HCT116 (cell line): ENCODE measurements at regions not wholly inside any gene's neighbourhood (a gene's known extent, or its start where the extent isn't known, plus 50 kb on each side); places are given as distances from the start of the nearest gene placed in this dataset.

Source experiments
- ATAC-seq: fragments of 200-7000 bp; cut with Tn5 transposase; 2 replicates; pipeline ENCODE4 v1.9.1; 2020; ENCODE audit warnings: mild to moderate bottlenecking, moderate library complexity
- BruUV-seq: library from RNA; stranded (reverse); fragments of 400-500 nt; replicated peaks from 2 replicates; lab custom pipeline; 2021; lab: Mats Ljungman, UMichigan
- CTCF ChIA-PET: fragments of 300-600 bp; sonication (Branson Sonifier 250); formaldehyde crosslinking; loops from one replicate; lab custom pipeline; 2021; ENCODE audit warnings: antibody characterized with exemption; lab: Charles Lee
- POLR2A ChIA-PET: fragments of 300-600, 350-600 bp; sonication (Branson Sonifier 250); formaldehyde crosslinking; loops from one replicate; lab custom pipeline; 2021; ENCODE audit warnings: antibody characterized with exemption; lab: Charles Lee
- RAD21 ChIA-PET, 2 experiments: fragments of 300-600 bp; sonication (Branson Sonifier 250); formaldehyde crosslinking; loops; one replicate each; lab custom pipeline; 2023; ENCODE audit warnings: low total read pairs in 2 of 2; ENCODE audit not compliant: uncharacterized antibody in 2 of 2, unreplicated experiment in 2 of 2, low non-redundant PET in 1 of 2; lab: Charles Lee
- DNase-seq: peaks from one replicate; pipeline ENCODE4 v3.0.0-alpha.2; 2010; ENCODE audit warnings: low read depth, low spot score
- H2AFZ ChIP-seq: fragments of 200-600 bp; shearing (Covaris generic), sonication (generic); 2 replicates; pipeline ENCODE4 v1.6.1; 2017; ENCODE audit warnings: low read depth, mixed run types, mixed read lengths, antibody characterized with exemption, low read length; ENCODE audit not compliant: poor library complexity, severe bottlenecking
- H3K27ac ChIP-seq: 2 replicates; pipeline ENCODE4 v1.5.1; 2012; ENCODE audit warnings: low read depth, low read length
- H3K27me3 ChIP-seq: fragments of 200-600 bp; sonication (generic); 2 replicates; pipeline ENCODE4 v1.6.1; 2016; ENCODE audit warnings: mixed run types, low read length, mixed read lengths; ENCODE audit not compliant: insufficient read depth
- H3K36me3 ChIP-seq, 2 experiments: fragments of 200-500 bp in 1 of 2; fragments of 200-600 bp in 1 of 2; sonication (Bioruptor generic) in 1 of 2; sonication (generic) in 1 of 2; 2 replicates each; pipeline versions ENCODE4 v1.5.1 to v1.6.1; 2014 to 2016; ENCODE audit warnings: low read length in 2 of 2, inconsistent platforms in 1 of 2, mixed read lengths in 1 of 2, mixed run types in 1 of 2; ENCODE audit not compliant: insufficient read depth in 2 of 2, control insufficient read depth in 1 of 2
- H3K4me1 ChIP-seq, 2 experiments: fragments of 200-600 bp in 1 of 2; sonication (generic) in 1 of 2; 2 replicates each; pipeline versions ENCODE4 v1.5.1 to v1.6.1; 2012 to 2017; ENCODE audit warnings: low read length in 2 of 2, inconsistent platforms in 1 of 2, mild to moderate bottlenecking in 1 of 2, mixed read lengths in 1 of 2, mixed run types in 1 of 2, moderate library complexity in 1 of 2; ENCODE audit not compliant: insufficient read depth in 2 of 2, control insufficient read depth in 1 of 2
- H3K4me2 ChIP-seq: fragments of 200-600 bp; sonication (generic); 2 replicates; pipeline ENCODE4 v1.6.1; 2017; ENCODE audit warnings: mixed run types, low read length, mixed read lengths
- H3K4me3 ChIP-seq, 2 experiments: fragments of 200-600 bp in 1 of 2; sonication (generic) in 1 of 2; replicated peaks in 1 of 2; 2 replicates each; pipeline ENCODE4 v1.5.1; 2011 to 2016; ENCODE audit warnings: low read length in 2 of 2, control low read depth in 1 of 2, low read depth in 1 of 2, mild to moderate bottlenecking in 1 of 2, mixed read lengths in 1 of 2, mixed run types in 1 of 2
- H3K79me2 ChIP-seq: fragments of 200-600 bp; sonication (generic); 2 replicates; pipeline ENCODE4 v1.6.1; 2017; ENCODE audit warnings: mild to moderate bottlenecking, mixed run types, low read length, moderate library complexity, mixed read lengths; ENCODE audit not compliant: insufficient read depth
- H3K9ac ChIP-seq: fragments of 200-600 bp; sonication (generic); 2 replicates; pipeline ENCODE4 v1.6.1; 2016; ENCODE audit warnings: low read length, mixed read lengths
- H3K9me2 ChIP-seq: fragments of 200-600 bp; sonication (generic), shearing (Covaris generic); 2 replicates; pipeline ENCODE4 v1.6.1; 2017; ENCODE audit warnings: mixed run types, mild to moderate bottlenecking, moderate library complexity; ENCODE audit not compliant: insufficient read depth
- H3K9me3 ChIP-seq, 2 experiments: fragments of 200-500 bp in 1 of 2; fragments of 200-600 bp in 1 of 2; sonication (Bioruptor generic) in 1 of 2; sonication (generic) in 1 of 2; 2 replicates each; pipeline ENCODE4 v1.6.1; 2014 to 2017; ENCODE audit warnings: low read length in 2 of 2, mixed read lengths in 2 of 2, inconsistent platforms in 1 of 2, low read depth in 1 of 2, mild to moderate bottlenecking in 1 of 2, mixed run types in 1 of 2, moderate library complexity in 1 of 2; ENCODE audit not compliant: control insufficient read depth in 1 of 2, insufficient read depth in 1 of 2
- H4K20me1 ChIP-seq: fragments of 200-600 bp; sonication (generic), shearing (Covaris generic); 2 replicates; pipeline ENCODE4 v1.6.1; 2017; ENCODE audit warnings: mixed run types, mild to moderate bottlenecking, moderate library complexity; ENCODE audit not compliant: insufficient read depth
- CBX3 ChIP-seq: IDR thresholded peaks from 2 replicates; pipeline ENCODE4 v1.6.1; 2012; ENCODE audit warnings: low read depth
- CEBPB ChIP-seq: IDR thresholded peaks from 2 replicates; pipeline ENCODE4 v1.6.1; 2012; ENCODE audit warnings: low read depth
- EGR1 ChIP-seq: IDR thresholded peaks from 2 replicates; pipeline ENCODE4 v1.6.1; 2012; ENCODE audit warnings: low read depth
- ELF1 ChIP-seq: IDR thresholded peaks from 2 replicates; pipeline ENCODE4 v1.6.1; 2012; ENCODE audit warnings: low read depth, borderline replicate concordance
- EZH2 ChIP-seq: fragments of 200-600 bp; sonication (generic); IDR thresholded peaks from 2 replicates; pipeline ENCODE4 v1.6.1; 2017; ENCODE audit warnings: antibody characterized with exemption, mixed run types
- EZH2phosphoT487 ChIP-seq: fragments of 200-600 bp; IDR thresholded peaks from 2 replicates; pipeline ENCODE4 v1.6.1; 2018; ENCODE audit warnings: antibody characterized with exemption, borderline replicate concordance
- FOSL1 ChIP-seq: IDR thresholded peaks from 2 replicates; pipeline ENCODE4 v1.6.1; 2012; ENCODE audit warnings: low read depth
- MAX ChIP-seq: IDR thresholded peaks from 2 replicates; pipeline ENCODE4 v1.6.1; 2012
- POLR2A ChIP-seq: IDR thresholded peaks from 2 replicates; pipeline ENCODE4 v1.7.0; 2011; ENCODE audit warnings: borderline replicate concordance; ENCODE audit not compliant: insufficient read depth, insufficient read length; ENCODE audit errors: extremely low read depth
- RAD21 ChIP-seq: IDR thresholded peaks from 2 replicates; pipeline ENCODE4 v1.6.1; 2012; ENCODE audit warnings: low read depth, mild to moderate bottlenecking
- SIN3A ChIP-seq: IDR thresholded peaks from 2 replicates; pipeline ENCODE4 v1.6.1; 2012; ENCODE audit warnings: low read depth
- SP1 ChIP-seq: IDR thresholded peaks from 2 replicates; pipeline ENCODE4 v1.6.1; 2012; ENCODE audit warnings: low read depth
- SRF ChIP-seq: IDR thresholded peaks from 2 replicates; pipeline ENCODE4 v1.6.1; 2012; ENCODE audit warnings: low read depth
- TCF7L2 ChIP-seq: IDR thresholded peaks from 2 replicates; pipeline ENCODE4 v1.7.0; 2011; ENCODE audit warnings: borderline replicate concordance, inconsistent platforms; ENCODE audit not compliant: insufficient read depth, insufficient read length; ENCODE audit errors: extremely low read depth
- YY1 ChIP-seq: IDR thresholded peaks from 2 replicates; pipeline ENCODE4 v1.6.1; 2011; ENCODE audit warnings: low read length, low read depth, moderate library complexity, mild to moderate bottlenecking; ENCODE audit not compliant: insufficient replicate concordance; ENCODE audit errors: extremely low read depth
- ZFX ChIP-seq: fragments of 450-650 bp; IDR thresholded peaks from 2 replicates; pipeline ENCODE4 v1.6.1; 2017
- intact Hi-C: fragments of 100-400 bp; cut with micrococcal nuclease; formaldehyde crosslinking; loops from 2 replicates; pipeline ENCODE4 v1.10.0; 2022
- TF ChIP-seq, protein P1 (sequence below): IDR thresholded peaks from 2 replicates; pipeline ENCODE4 v1.6.1; 2012; ENCODE audit warnings: low read depth
- TF ChIP-seq, protein P2 (sequence below): IDR thresholded peaks from 2 replicates; pipeline ENCODE4 v1.6.1; 2012
- TF ChIP-seq, protein P3 (sequence below): IDR thresholded peaks from 2 replicates; pipeline ENCODE4 v1.6.1; 2011; ENCODE audit warnings: mild to moderate bottlenecking, low read length, moderate library complexity; ENCODE audit not compliant: insufficient replicate concordance; ENCODE audit errors: extremely low read depth

DNA sequence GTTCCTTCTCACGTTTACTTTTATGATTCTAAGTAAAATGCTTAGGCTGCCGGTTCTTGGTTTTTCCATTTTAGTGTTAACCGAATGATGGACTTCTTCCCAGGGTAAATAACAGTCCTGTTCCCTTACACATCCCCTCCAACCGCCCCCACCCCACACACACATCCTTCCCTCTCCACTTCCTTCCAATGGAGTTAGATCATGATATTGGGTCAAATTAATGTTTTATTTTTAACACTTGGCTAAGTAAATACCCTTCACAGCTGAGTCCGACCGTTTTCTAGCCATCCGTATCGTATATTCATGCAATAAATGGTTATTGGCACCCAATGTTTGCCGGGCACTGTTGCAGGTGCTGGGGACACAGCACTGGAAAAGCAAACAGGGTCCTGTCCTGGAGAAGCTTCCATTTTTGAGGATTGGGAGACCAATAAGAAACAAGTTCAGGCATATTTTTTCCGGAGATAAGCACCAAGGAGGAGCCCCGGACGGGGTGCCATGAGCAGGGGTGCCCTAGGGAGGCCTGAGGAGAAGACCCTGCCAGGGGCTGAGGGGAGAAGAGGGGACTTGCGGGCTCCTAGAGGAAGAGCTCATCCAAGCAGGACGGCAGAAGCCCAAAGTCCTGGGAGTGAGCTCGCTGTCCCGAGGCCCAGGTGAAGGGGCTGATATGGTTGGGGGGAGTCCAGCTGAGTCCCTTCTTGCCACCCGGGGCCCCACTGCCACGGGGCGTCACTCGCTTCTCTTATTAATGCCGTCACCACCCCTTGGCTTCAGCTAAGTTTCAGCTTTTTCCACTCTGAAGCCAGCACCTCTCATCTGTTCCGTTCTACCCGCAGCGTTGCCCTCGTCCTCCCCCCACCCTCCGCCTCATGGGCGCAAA, 126.0 kb upstream of the RET start:
- Histone ChIP-seq H3K4me1 (peaks cover 13 to 16% of the 10 kb centered on the region in 2 experiments; a peak in 3 of 4 replicates), H3K4me2 (no peak overlapping the region), H3K36me3 (no peaks in the 10 kb centered on the region), H4K20me1 (no peaks in the 10 kb centered on the region), H2AFZ (no peak overlapping the region), H3K79me2 (no peaks in the 10 kb centered on the region), H3K9me2 (no peaks in the 10 kb centered on the region), H3K9me3 (no peaks in the 10 kb centered on the region), H3K27ac (no peak overlapping the region), H3K9ac (no peak overlapping the region), H3K4me3 (no peak overlapping the region)
- CTCF ChIA-PET, result no interaction called here
- RAD21 ChIA-PET, result no interaction called here
- BruUV-seq, result no TSS peak
- no peak for ATAC-seq
- POLR2A ChIA-PET, result interaction anchor here (1.4 kb wide), 1 partner anchor 9 kb away, joined by 4 read pairs; no protein-coding TSS in a partner anchor
- TF ChIP-seq SP1 (no peak), CBX3 (no peak), RAD21 (no peak), MAX (no peak), ZFX (no peak), TCF7L2 (no peak), FOSL1 (no peak), CEBPB (no peak), POLR2A (no peak), ELF1 (no peak), SRF (no peak), YY1 (no peak), SIN3A (no peak), EZH2 (no peak), EGR1 (no peak), EZH2phosphoT487 (no peak)
- TF ChIP-seq, protein P1, sequence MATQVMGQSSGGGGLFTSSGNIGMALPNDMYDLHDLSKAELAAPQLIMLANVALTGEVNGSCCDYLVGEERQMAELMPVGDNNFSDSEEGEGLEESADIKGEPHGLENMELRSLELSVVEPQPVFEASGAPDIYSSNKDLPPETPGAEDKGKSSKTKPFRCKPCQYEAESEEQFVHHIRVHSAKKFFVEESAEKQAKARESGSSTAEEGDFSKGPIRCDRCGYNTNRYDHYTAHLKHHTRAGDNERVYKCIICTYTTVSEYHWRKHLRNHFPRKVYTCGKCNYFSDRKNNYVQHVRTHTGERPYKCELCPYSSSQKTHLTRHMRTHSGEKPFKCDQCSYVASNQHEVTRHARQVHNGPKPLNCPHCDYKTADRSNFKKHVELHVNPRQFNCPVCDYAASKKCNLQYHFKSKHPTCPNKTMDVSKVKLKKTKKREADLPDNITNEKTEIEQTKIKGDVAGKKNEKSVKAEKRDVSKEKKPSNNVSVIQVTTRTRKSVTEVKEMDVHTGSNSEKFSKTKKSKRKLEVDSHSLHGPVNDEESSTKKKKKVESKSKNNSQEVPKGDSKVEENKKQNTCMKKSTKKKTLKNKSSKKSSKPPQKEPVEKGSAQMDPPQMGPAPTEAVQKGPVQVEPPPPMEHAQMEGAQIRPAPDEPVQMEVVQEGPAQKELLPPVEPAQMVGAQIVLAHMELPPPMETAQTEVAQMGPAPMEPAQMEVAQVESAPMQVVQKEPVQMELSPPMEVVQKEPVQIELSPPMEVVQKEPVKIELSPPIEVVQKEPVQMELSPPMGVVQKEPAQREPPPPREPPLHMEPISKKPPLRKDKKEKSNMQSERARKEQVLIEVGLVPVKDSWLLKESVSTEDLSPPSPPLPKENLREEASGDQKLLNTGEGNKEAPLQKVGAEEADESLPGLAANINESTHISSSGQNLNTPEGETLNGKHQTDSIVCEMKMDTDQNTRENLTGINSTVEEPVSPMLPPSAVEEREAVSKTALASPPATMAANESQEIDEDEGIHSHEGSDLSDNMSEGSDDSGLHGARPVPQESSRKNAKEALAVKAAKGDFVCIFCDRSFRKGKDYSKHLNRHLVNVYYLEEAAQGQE, result no peak
- TF ChIP-seq, protein P2, sequence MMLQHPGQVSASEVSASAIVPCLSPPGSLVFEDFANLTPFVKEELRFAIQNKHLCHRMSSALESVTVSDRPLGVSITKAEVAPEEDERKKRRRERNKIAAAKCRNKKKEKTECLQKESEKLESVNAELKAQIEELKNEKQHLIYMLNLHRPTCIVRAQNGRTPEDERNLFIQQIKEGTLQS, result no peak
- TF ChIP-seq, protein P3, sequence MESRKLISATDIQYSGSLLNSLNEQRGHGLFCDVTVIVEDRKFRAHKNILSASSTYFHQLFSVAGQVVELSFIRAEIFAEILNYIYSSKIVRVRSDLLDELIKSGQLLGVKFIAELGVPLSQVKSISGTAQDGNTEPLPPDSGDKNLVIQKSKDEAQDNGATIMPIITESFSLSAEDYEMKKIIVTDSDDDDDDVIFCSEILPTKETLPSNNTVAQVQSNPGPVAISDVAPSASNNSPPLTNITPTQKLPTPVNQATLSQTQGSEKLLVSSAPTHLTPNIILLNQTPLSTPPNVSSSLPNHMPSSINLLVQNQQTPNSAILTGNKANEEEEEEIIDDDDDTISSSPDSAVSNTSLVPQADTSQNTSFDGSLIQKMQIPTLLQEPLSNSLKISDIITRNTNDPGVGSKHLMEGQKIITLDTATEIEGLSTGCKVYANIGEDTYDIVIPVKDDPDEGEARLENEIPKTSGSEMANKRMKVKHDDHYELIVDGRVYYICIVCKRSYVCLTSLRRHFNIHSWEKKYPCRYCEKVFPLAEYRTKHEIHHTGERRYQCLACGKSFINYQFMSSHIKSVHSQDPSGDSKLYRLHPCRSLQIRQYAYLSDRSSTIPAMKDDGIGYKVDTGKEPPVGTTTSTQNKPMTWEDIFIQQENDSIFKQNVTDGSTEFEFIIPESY, result no peak
- TF ChIP-seq, all 23 proteins: peak for 0
- no peaks in the 10 kb centered on the region for H3K27me3 ChIP-seq
- no peak for DNase-seq
- intact Hi-C loops, result no loop called here
